PFSK-1 (cell line): ENCODE measurements at regions not wholly inside any gene's neighbourhood (a gene's known extent, or its start where the extent isn't known, plus 50 kb on each side); places are given as distances from the start of the nearest gene placed in this dataset.

Source experiments
- FOXP2 ChIP-seq: optimal IDR thresholded peaks from 2 replicates; pipeline ENCODE3; 2011; ENCODE audit warnings: borderline replicate concordance, control low read depth, inconsistent platforms; ENCODE audit not compliant: insufficient read depth; ENCODE audit errors: extremely low read length, extremely low read depth
- POLR2AphosphoS5 ChIP-seq: IDR thresholded peaks from 2 replicates; pipeline ENCODE4 v1.6.1; 2012; ENCODE audit warnings: low read depth, mild to moderate bottlenecking, control low read depth, low read length, moderate library complexity
- SIN3A ChIP-seq: IDR thresholded peaks from 2 replicates; pipeline ENCODE4 v1.6.1; 2012; ENCODE audit warnings: mild to moderate bottlenecking, low read length, moderate library complexity, borderline replicate concordance; ENCODE audit not compliant: insufficient read depth
- TAF1 ChIP-seq: IDR thresholded peaks from 2 replicates; pipeline ENCODE4 v1.6.1; 2012; ENCODE audit warnings: low read length, control low read depth, borderline replicate concordance; ENCODE audit not compliant: insufficient read depth
- TF ChIP-seq, protein P1 (sequence below), 2 experiments: IDR thresholded peaks; 2 replicates each; pipeline versions ENCODE4 v1.6.1 to v1.8.0; 2011 to 2012; ENCODE audit warnings: low read depth in 2 of 2, low read length in 2 of 2, control low read depth in 1 of 2, inconsistent platforms in 1 of 2, mild to moderate bottlenecking in 1 of 2, moderate library complexity in 1 of 2; ENCODE audit not compliant: insufficient read depth in 1 of 2

- TF ChIP-seq FOXP2: no peak
- TF ChIP-seq TAF1: no peak
- TF ChIP-seq, protein P1, sequence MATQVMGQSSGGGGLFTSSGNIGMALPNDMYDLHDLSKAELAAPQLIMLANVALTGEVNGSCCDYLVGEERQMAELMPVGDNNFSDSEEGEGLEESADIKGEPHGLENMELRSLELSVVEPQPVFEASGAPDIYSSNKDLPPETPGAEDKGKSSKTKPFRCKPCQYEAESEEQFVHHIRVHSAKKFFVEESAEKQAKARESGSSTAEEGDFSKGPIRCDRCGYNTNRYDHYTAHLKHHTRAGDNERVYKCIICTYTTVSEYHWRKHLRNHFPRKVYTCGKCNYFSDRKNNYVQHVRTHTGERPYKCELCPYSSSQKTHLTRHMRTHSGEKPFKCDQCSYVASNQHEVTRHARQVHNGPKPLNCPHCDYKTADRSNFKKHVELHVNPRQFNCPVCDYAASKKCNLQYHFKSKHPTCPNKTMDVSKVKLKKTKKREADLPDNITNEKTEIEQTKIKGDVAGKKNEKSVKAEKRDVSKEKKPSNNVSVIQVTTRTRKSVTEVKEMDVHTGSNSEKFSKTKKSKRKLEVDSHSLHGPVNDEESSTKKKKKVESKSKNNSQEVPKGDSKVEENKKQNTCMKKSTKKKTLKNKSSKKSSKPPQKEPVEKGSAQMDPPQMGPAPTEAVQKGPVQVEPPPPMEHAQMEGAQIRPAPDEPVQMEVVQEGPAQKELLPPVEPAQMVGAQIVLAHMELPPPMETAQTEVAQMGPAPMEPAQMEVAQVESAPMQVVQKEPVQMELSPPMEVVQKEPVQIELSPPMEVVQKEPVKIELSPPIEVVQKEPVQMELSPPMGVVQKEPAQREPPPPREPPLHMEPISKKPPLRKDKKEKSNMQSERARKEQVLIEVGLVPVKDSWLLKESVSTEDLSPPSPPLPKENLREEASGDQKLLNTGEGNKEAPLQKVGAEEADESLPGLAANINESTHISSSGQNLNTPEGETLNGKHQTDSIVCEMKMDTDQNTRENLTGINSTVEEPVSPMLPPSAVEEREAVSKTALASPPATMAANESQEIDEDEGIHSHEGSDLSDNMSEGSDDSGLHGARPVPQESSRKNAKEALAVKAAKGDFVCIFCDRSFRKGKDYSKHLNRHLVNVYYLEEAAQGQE (IDR thresholded peaks at IDR 0.05; ENCODE audit: insufficient read depth in 1 of 2, low read depth in 2 of 2, low read length in 2 of 2): no peak
- no peak for TF ChIP-seq POLR2AphosphoS5
- TF ChIP-seq SIN3A: no peak
Observed at GRCh38 chr2:223294756-223295155, 242.8 kb downstream of the KCNE4 start.

- TF ChIP-seq FOXP2 (no peak), TAF1 (no peak), POLR2AphosphoS5 (no peak), SIN3A (no peak)
- TF ChIP-seq, protein P1 (IDR thresholded peaks at IDR 0.05; ENCODE audit: insufficient read depth in 1 of 2, low read depth in 2 of 2, low read length in 2 of 2): no peak
Observed at GRCh38 chr2:223297788-223298187, 245.8 kb downstream of the KCNE4 start.

- TF ChIP-seq, protein P1 (IDR thresholded peaks at IDR 0.05; ENCODE audit: insufficient read depth in 1 of 2, low read depth in 2 of 2, low read length in 2 of 2): no peak
- TF ChIP-seq TAF1 (no peak), SIN3A (no peak), POLR2AphosphoS5 (no peak), FOXP2 (no peak)
Observed at GRCh38 chr2:223300326-223300725, 248.3 kb downstream of the KCNE4 start.

DNA sequence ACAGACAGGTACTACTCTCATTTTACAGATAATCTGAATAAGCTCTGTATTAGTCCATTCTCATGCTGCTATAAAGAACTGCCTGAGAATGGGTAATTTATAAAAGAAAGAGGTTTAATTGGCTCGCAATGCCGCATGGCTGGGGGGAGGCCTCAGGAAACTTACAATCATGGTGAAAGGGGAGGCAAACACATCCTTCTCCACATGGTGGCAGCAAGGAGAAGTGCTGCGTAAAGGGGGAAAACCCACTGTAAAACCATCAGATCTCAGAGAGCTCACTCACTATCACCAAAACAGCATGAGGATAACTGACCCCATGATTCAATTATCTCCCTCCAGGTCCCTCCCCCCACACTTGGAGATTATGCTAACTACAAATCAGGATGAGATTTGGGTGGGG, 254.4 kb downstream of the KCNE4 start:
- no peak for TF ChIP-seq SIN3A
- no peak for TF ChIP-seq TAF1
- no peak for TF ChIP-seq POLR2AphosphoS5
- no peak for TF ChIP-seq FOXP2
- TF ChIP-seq, protein P1 (IDR thresholded peaks at IDR 0.05; ENCODE audit: insufficient read depth in 1 of 2, low read depth in 2 of 2, low read length in 2 of 2): no peak
